GM23248 (cell line): ENCODE measurements at regions not wholly inside any gene's neighbourhood (a gene's known extent, or its start where the extent isn't known, plus 50 kb on each side); places are given as distances from the start of the nearest gene placed in this dataset.

ENCODE experiments used
- DNase-seq: peaks from one replicate; pipeline ENCODE4 v3.0.0-alpha.2; 2015
- H2AFZ ChIP-seq: fragments of 200-600 bp; sonication (generic); 2 replicates; pipeline ENCODE4 v1.6.1; 2016; ENCODE audit warnings: antibody characterized with exemption
- H3F3A ChIP-seq: fragments of 200-600 bp; sonication (generic); 2 replicates; pipeline ENCODE4 v1.6.1; 2016; ENCODE audit warnings: mild to moderate bottlenecking, antibody characterized with exemption, mixed run types; ENCODE audit not compliant: insufficient read depth
- H3K27ac ChIP-seq: fragments of 200-600 bp; sonication (generic); 2 replicates; pipeline ENCODE4 v1.5.1; 2016; ENCODE audit warnings: mild to moderate bottlenecking
- H3K27me3 ChIP-seq: fragments of 200-600 bp; sonication (generic); replicated peaks from 2 replicates; pipeline ENCODE4 v1.6.1; 2016; ENCODE audit warnings: mild to moderate bottlenecking; ENCODE audit not compliant: insufficient read depth
- H3K36me3 ChIP-seq: fragments of 200-600 bp; sonication (generic); 2 replicates; pipeline ENCODE4 v1.6.1; 2016; ENCODE audit warnings: low read depth, mild to moderate bottlenecking
- H3K4me1 ChIP-seq: fragments of 200-600 bp; sonication (generic); 2 replicates; pipeline ENCODE4 v1.6.1; 2016; ENCODE audit warnings: mild to moderate bottlenecking; ENCODE audit not compliant: insufficient read depth
- H3K4me2 ChIP-seq: fragments of 200-600 bp; sonication (generic); one replicate; pipeline ENCODE4 v1.6.1; 2016; ENCODE audit warnings: mild to moderate bottlenecking; ENCODE audit not compliant: unreplicated experiment
- H3K4me3 ChIP-seq: fragments of 200-600 bp; sonication (generic); 2 replicates; pipeline ENCODE4 v1.5.1; 2016; ENCODE audit warnings: mild to moderate bottlenecking
- H3K79me2 ChIP-seq: fragments of 200-600 bp; sonication (generic); 2 replicates; pipeline ENCODE4 v1.6.1; 2016; ENCODE audit warnings: mild to moderate bottlenecking; ENCODE audit not compliant: insufficient read depth
- H3K9ac ChIP-seq: fragments of 200-600 bp; sonication (generic); 2 replicates; pipeline ENCODE4 v1.6.1; 2016; ENCODE audit warnings: mild to moderate bottlenecking
- H3K9me2 ChIP-seq: fragments of 200-600 bp; sonication (generic); 2 replicates; pipeline ENCODE4 v1.6.1; 2016; ENCODE audit warnings: mixed run types, mild to moderate bottlenecking, moderate library complexity; ENCODE audit not compliant: insufficient read depth
- H3K9me3 ChIP-seq: fragments of 200-600 bp; sonication (generic); one replicate; pipeline ENCODE4 v1.6.1; 2017; ENCODE audit warnings: low read depth
- H4K20me1 ChIP-seq: fragments of 200-600 bp; sonication (generic); 2 replicates; pipeline ENCODE4 v1.6.0; 2016; ENCODE audit not compliant: insufficient read depth
- EZH2 ChIP-seq: fragments of 200-600 bp; sonication (generic); IDR thresholded peaks from 2 replicates; pipeline ENCODE4 v1.6.1; 2018; ENCODE audit warnings: antibody characterized with exemption, mild to moderate bottlenecking; ENCODE audit not compliant: insufficient read depth, poor library complexity, severe bottlenecking
- EZH2phosphoT487 ChIP-seq: fragments of 200-600 bp; sonication (generic); IDR thresholded peaks from 2 replicates; pipeline ENCODE4 v1.6.1; 2018; ENCODE audit warnings: antibody characterized with exemption, moderate library complexity, mild to moderate bottlenecking, low read depth; ENCODE audit not compliant: insufficient read depth
- WGBS, 2 experiments: methylation state at CpG; one replicate each; pipeline ENCODE4 v1.1.6; 2015 to 2017; ENCODE audit warnings: low lambda C conversion rate in 2 of 2, low coverage in 1 of 2; ENCODE audit errors: missing lambda C conversion rate in 2 of 2; 5-methylcytosine and 5-hydroxymethylcytosine counted together
- in situ Hi-C: fragments of 300-500 bp; cut with MboI; formaldehyde crosslinking; loops from 2 replicates; pipeline ENCODE4 v1.15.0; 2020

- Histone ChIP-seq H3K9me3 (no peaks in the 10 kb centered on the region), H3K4me2 (no peak overlapping the region), H3K4me1 (no peaks in the 10 kb centered on the region), H3K36me3 (no peaks in the 10 kb centered on the region), H3F3A (no peaks in the 10 kb centered on the region), H4K20me1 (no peaks in the 10 kb centered on the region), H3K4me3 (no peak overlapping the region), H2AFZ (no peak overlapping the region), H3K9ac (no peak overlapping the region), H3K27me3 (no peaks in the 10 kb centered on the region), H3K9me2 (no peaks in the 10 kb centered on the region), H3K27ac (no peak overlapping the region), H3K79me2 (no peaks in the 10 kb centered on the region)
- TF ChIP-seq EZH2phosphoT487 = no peak
- TF ChIP-seq EZH2 = no peak
- in situ Hi-C loops = no loop called here
- DNase-seq = no peak
- 23 to 29% methylated on average over 10 of the region's 10 CpGs for WGBS, 2 experiments
Measured at GRCh38 chr19:27672309-27673047, 1540.5 kb downstream of the UQCRFS1 start.

- H3K4me1 ChIP-seq = no peaks in the 10 kb centered on the region
- no peaks in the 10 kb centered on the region for H3K9me2 ChIP-seq
- H3K4me2 ChIP-seq = no peak overlapping the region
- 8 to 18% methylated on average over 2 of the region's 2 CpGs for whole genome bisulfite sequencing, 2 experiments
- H3K36me3 ChIP-seq = no peaks in the 10 kb centered on the region
- no peak for TF ChIP-seq EZH2phosphoT487
- TF ChIP-seq EZH2 = no peak
- H2AFZ ChIP-seq = no peak overlapping the region
- no peak overlapping the region for H3K4me3 ChIP-seq
- H3K27ac ChIP-seq = no peak overlapping the region
- DNase-seq = no peak
- H3K79me2 ChIP-seq = no peaks in the 10 kb centered on the region
- no peaks in the 10 kb centered on the region for H4K20me1 ChIP-seq
- no peak overlapping the region for H3K9ac ChIP-seq
- no peaks in the 10 kb centered on the region for H3K9me3 ChIP-seq
- H3F3A ChIP-seq = no peaks in the 10 kb centered on the region
- in situ Hi-C loops = no loop called here
- no peaks in the 10 kb centered on the region for H3K27me3 ChIP-seq
Measured at GRCh38 chr19:27671876-27672275, 1541.1 kb downstream of the UQCRFS1 start.

- H4K20me1 ChIP-seq = no peaks in the 10 kb centered on the region
- H3K9me3 ChIP-seq = no peaks in the 10 kb centered on the region
- DNase-seq = no peak
- H3K9ac ChIP-seq = no peak overlapping the region
- H3K36me3 ChIP-seq = no peaks in the 10 kb centered on the region
- H3K9me2 ChIP-seq = no peaks in the 10 kb centered on the region
- H3K4me2 ChIP-seq = no peak overlapping the region
- in situ Hi-C loops = no loop called here
- H3K79me2 ChIP-seq = no peaks in the 10 kb centered on the region
- H2AFZ ChIP-seq = no peak overlapping the region
- H3K4me3 ChIP-seq = no peak overlapping the region
- no peak for TF ChIP-seq EZH2phosphoT487
- no peak for TF ChIP-seq EZH2
- no peaks in the 10 kb centered on the region for H3F3A ChIP-seq
- 0% methylated on average over 1 of the region's 1 CpG for WGBS, 2 experiments
- no peaks in the 10 kb centered on the region for H3K4me1 ChIP-seq
- no peaks in the 10 kb centered on the region for H3K27me3 ChIP-seq
- no peak overlapping the region for H3K27ac ChIP-seq
Measured at GRCh38 chr19:27660428-27660827, 1552.5 kb downstream of the UQCRFS1 start.

- Histone ChIP-seq H3K9me3 (no peaks in the 10 kb centered on the region), H3K4me3 (no peak overlapping the region), H3K27ac (no peak overlapping the region), H3F3A (no peaks in the 10 kb centered on the region), H4K20me1 (no peaks in the 10 kb centered on the region), H3K27me3 (no peaks in the 10 kb centered on the region), H3K36me3 (no peaks in the 10 kb centered on the region), H3K79me2 (no peaks in the 10 kb centered on the region), H3K9ac (no peak overlapping the region), H3K9me2 (no peaks in the 10 kb centered on the region), H2AFZ (no peak overlapping the region), H3K4me1 (no peaks in the 10 kb centered on the region), H3K4me2 (no peak overlapping the region)
- TF ChIP-seq EZH2 (no peak), EZH2phosphoT487 (no peak)
- WGBS, 2 experiments = 34 to 39% methylated on average over 10 of the region's 10 CpGs
- in situ Hi-C loops = no loop called here
- DNase-seq = no peak
Measured at GRCh38 chr19:27657271-27658051, 1555.5 kb downstream of the UQCRFS1 start.
